ENCODE measurements at regions not wholly inside any gene's neighbourhood (a gene's known extent, or its start where the extent isn't known, plus 50 kb on each side); places are given as distances from the start of the nearest gene placed in this dataset.

DNA sequence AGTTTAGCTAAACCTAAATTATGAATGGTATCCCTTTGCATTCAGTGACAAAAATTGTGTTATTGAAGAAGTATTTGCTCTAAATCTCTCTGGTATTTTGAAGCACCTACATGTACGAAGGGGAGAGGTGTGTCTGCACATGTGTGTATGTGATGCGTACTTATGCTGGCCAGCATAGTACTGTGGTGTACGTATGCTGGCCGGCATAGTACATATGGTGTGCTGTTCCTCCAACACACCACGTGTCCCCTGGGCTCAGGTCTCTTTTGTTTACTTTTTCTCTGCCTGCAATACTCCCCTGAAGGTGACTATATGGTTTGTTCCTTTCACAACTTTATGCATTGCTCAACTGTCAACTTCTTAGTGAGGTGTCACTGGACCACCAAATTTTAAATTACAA is 360.3 kb downstream of the CRPPA start:
- DNase-seq (ENCODE audit: low spot score), result no peak

DNA sequence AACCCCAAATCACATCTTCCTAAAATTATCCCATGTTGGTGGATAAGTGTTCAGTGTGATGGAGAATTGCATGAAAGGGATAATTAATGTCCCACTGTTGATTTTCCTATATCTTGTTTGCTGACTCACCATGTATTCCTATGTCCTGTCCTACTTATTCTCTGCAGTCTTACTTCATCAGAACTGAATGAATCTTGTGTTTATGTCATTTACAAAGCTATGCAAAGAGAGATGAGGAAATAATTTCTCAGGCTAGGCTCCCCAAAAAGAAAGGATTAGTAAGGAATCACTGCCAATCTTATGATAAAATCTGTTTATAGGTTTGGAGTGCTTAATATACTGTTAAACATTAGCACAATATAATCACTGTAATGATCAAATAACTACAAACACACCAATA is 360.8 kb downstream of the CRPPA start:
- DNase-seq (ENCODE audit: low spot score), result no peak

DNA sequence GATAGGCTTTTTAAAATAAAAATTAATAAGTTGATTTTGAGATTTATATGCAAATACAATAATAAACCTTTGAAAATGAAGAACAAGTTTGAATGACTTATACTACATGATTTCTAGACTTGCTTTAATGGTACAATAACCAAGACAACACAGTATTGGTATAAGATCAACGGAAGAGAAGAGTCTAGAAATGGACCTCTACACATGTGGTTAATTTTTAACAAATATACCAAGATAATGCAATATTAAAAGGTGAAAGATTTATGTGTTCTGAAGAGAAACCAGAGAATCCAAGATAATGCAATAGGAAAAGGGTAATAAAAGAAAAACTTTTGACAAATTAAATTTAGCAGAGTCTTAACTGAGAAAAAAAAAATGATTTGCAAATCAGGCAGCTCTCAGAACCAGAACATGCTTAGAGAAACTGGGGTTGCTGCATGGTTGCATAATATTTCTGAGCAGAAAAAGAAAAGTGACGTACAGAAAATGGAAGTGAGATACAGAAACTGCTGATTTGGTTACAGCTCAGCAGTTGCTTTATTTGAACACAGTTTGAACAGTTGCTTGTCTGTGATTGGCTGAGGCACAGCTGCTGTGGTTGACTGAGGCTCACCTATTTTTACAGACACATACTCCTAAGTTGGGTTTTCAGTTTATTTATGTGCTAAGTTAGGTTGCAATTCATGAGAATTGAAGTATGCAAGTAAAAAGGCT is 365.9 kb downstream of the CRPPA start:
- no peak for DNase-seq (ENCODE audit: low spot score)

DNA sequence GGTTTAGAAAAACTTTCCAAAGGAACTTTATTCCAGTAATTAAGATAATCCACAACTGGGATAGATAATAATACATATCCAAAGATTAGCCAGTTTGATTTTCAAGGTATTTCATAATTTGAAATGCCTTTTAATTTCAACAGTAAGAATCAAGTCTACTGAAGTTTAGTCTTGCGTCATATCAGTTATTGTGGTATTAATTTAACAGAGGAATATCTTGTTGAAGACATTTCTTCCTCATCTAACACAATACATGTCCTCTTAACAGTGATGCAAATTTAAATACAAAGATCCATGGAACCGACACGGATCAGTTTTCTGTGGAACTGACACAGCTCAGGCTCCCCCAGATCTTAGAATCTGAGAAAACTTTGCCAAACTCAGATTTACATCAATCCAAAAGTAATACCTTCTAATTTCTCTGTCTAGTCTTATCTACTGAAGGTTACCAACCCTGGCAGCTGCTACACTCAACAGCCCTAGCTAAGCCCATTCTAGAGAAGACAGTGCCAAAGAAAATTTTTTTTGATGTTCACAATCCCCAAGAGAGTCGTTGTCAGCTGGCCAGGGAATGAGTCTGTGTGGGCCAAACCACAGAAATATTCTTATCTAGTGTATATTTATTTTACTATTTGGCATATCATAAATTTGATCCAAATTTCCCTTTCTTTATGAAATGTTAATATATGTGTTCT is 365.2 kb upstream of the MEOX2 start:
- no peak for DNase-seq (ENCODE audit: low spot score)

DNA sequence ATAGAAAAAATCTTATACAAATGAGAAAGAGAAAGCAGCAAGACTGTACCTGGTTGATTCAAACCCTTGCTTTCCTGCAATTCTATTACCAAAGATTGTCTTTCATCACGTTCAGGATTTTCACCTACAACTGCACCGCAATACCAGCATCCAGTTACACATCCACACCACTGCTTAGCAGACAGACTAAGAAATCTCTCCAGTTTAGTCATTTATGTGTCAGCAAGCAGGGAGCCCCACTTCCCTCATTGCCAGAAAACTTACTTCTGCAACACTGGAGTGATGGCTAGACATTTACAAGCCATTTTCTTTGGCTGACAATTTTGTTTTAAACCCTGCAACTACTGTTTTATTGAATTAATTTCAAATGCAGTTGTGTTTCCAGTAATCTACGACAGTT is 359.6 kb upstream of the MEOX2 start:
- DNase-seq (ENCODE audit: low spot score), result peak; percentile 2

DNA sequence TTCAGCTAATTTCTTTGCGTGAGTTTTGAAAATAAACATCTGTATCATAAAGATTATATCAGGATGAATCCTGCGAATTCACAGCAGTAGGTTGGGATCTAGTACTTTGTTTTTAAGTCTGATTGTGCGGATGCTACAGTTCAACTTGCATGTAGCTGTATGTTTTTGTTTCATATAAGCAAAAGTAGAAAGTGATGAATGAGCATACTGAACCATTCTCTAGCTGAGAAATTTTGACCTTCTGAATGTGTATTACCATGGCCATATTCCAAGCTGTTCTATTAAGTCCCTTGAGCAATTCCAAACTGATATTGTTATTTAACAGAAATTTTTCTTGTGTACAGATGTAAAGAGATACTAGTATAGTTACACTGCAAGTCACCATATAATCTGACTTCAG is 358.8 kb upstream of the MEOX2 start:
- no peak for DNase-seq (ENCODE audit: low spot score)

DNA sequence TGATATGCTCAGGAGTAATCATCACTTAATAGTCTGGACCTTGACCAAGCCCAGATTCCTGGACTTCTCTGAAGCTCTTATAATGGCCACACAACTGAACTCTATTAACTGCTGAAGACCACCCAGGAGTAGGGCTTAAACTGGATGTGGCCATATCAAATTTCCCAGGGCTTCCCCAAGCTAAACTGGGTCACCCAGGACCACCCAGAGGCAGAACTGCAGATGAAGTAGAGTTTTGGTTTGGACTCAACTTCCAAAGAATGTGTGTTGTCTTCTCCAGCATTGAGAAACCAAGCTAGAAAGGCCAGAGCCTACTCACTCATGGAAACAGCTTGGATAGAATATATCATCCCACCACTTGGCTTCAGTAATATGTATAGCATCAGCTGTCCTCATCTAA is 358.2 kb upstream of the MEOX2 start:
- no peak for DNase-seq (ENCODE audit: low spot score)

DNA sequence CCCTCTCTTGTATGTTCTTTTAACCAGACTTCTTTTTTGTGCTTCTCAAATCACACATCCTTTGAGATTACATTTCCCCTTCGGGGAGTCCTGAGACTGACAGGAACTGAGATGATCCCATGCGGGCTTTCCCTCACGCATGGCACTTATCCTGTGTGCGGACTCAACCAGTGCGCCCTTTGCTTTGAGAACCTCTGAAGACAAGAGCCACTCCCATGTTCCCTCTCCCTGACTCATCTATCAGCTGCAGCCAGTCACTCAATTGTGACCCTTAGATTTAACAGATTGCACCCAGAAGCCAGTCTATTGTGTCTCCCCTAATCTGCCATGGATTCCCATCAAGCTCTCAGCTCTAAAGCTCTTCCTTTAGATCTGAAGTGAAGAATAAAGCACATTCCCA is 353.9 kb upstream of the MEOX2 start:
- DNase-seq (ENCODE audit: low spot score), result no peak

DNA sequence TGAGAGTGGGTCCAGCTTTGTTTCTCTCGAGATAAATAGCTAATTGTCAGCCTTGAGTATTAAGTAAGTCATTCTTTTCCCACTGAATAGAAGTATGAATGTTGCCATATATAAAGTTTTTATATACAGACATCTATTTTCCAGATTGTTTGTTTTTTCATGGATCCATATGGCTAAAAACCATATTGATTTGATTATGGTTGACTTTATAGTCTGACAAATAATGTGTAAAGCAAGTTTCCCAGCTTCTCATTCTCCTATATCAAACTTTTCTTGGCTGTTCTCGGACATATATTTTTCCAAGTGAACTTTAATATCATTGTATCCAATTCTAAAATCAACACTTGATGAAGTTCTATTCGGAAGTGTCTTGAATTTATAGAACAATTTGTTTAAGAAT is 352.4 kb upstream of the MEOX2 start:
- no peak for DNase-seq (ENCODE audit: low spot score)

DNA sequence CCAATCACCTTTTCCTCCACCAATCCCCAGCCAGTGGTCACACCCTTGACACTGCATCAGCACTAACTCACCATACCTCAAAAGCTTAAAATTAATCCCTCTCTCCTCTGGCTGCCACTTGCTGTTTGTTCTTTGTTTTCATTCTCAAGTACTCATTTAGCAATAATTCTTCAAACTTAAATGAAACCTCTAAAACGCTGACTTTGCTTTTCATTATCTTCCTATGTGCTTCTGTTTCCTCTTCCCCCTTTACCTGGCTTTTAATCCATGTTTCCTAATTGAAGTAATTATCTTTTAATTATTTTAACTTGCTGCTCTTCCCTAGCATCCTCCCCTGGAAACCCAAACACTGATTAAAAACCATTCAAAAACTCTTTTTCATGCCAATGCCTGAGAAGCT is 348.9 kb upstream of the MEOX2 start:
- no peak for DNase-seq (ENCODE audit: low spot score)

DNA sequence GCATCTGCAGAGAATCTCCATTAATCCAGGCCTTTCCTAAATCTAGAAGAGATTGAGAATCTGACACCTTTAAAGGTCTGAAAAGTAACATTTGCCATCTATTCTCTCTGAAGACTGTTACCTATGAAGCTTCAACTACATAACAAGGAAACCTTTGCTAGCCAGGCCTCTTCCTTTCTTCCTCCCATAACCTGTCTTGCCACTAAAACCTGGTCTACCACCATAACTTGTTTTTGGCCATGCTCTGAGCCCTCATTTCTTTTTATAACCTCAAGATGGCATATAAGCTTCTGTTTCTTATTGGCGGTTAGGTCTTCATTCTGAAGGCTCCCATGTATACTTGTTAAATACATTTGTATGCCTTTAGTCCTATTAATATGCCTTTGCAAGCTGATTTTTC is 348.4 kb upstream of the MEOX2 start:
- no peak for DNase-seq (ENCODE audit: low spot score)

DNA sequence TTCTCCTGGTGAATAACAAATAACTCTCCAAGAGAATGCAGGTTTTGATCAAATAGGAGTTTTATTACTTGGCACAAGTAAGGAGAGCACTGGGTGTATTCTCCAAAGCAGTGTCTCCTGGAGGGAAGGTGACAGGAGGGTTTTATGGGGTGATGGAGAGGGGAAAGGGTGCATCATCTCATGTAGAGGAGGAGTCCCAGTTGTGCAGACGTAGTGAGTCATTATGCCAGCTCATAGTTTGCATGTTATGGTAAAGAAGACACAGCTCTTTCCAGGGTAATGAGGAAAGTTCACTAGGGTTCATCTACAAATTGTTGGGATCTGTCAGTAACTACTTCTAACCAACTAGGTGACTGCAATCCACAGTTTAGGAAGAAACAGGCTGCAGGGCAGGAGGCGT is 347.9 kb upstream of the MEOX2 start:
- DNase-seq (ENCODE audit: low spot score), result peak; percentile 52

DNA sequence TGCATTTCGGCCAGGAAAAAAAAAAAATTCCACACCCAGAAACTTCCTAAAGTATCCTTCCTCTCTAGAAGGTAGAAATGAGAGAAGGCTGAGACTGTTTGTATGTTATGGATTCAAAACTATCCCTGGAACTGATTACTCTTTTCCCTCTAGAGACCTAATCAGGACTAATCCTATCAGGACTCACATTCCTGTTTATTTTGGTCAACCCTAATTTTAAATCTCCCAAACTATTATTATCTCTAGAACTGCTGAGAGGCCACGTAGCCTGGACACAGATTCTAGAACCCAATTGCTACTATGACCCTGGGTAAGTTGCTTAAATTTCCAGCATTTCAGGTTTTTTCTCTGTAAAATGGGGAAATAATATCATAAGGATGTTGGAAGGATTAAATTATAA is 346.8 kb upstream of the MEOX2 start:
- DNase-seq (ENCODE audit: low spot score), result no peak

DNA sequence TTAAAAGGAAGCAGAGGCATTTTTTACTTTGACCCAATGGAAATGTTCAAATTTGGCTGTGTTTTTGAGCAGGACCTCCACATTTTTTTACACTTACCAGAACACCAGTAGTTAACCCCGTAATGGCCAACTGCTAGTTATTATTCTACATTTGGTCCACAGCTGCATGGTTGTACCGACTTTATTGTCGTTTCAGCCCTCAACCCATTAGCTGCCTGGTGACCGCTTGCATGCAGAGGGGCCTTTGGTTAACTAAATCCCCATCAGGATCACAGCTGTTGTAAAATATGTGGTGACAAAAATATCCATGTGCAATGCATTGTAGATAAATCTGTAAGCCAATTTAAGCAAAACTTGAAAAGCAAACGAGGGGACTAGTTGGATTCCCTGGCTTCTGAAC is 342.2 kb upstream of the MEOX2 start:
- DNase-seq (ENCODE audit: low spot score), result no peak

DNA sequence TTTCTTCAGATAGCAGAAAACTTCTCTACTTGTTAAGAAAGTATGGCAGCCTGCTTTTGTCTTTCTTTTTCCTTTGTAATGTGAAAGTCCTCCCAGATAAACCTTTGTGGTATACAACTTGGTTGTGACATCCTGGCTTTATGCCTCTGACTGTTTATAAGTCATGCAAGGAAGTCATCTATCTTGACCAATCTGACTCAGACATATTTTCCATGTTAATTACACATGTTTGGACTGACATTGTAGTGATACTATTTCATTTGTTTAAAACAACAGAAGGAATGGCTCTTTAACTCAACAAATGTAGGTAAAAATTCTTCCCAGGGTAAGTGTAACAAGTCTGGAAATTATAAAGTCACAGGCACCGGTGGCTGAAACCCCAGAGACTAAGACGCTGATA is 341.6 kb upstream of the MEOX2 start:
- DNase-seq (ENCODE audit: low spot score), result peak; percentile 50

DNA sequence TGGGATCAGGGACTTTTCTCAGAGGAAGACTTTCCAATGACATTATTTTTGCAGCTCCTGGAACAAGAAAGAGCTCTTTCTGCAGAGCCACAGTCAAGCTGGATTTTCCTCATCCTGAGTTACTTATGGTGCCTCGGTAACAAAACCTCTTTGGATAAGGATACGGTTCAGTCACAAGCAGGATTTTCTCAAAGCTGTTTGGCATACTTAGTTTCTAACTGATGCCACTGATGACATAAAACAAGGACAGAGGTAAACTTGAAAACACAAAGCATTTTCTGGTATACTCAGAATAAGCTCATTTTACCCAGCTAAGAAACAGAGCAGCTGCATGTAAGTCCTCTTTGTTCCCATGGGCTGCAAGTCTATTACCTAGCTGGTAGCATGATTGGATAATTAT is 340.9 kb upstream of the MEOX2 start:
- no peak for DNase-seq (ENCODE audit: low spot score)

DNA sequence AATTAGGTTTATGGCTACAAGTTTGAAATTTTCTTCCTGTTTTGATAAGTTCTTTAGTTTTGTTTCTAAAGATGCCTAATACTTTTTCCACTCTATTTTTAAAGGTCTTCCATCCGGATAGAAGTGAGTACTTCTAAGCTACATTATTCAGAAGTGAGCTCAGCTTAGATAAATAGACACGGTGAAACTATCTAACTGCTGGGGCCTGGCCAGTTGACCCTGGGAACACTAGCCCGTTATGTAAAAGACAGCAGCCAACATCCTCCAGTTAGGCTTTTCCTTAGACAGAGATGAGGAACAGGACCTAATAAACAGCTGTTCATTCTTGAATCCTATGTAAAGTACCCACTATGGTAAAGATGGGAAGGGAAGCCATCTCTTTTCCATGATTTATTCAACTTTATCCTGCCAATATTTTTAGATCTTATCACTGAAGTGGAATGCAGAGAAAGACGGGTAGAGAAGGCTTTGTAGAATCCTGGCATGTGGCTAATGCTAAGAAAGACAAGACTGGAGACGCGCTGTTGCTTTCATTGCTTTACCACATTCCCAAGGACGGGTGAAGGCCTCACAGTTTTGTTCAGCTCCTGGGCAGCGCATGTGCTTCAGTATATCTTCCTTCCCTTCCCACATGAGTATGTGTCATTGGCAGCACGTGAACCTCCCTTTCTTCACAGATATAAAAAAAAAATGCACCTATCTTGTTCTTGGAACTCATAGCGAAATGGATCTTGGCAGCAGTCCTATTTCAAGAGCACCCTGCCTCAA is 340.0 kb upstream of the MEOX2 start:
- no peak for DNase-seq (ENCODE audit: low spot score)

DNA sequence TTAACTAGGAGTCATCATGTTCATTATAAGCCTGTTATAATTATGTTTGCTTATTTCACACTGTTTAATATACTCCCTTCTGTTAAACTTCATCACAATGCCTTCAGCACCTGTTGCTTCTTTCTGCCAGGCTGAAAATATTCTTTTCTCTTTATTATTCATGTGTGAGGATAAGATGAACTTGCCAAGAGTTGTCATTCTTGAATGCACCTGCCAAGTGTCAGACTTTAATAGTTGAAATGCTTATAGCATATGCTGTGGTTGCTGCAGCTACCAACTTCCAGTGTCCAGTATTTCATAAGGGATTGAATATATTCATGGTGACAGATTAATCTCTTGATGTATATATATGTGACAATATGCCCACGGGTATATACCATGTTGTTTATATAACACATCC is 339.2 kb upstream of the MEOX2 start:
- no peak for DNase-seq (ENCODE audit: low spot score)

DNA sequence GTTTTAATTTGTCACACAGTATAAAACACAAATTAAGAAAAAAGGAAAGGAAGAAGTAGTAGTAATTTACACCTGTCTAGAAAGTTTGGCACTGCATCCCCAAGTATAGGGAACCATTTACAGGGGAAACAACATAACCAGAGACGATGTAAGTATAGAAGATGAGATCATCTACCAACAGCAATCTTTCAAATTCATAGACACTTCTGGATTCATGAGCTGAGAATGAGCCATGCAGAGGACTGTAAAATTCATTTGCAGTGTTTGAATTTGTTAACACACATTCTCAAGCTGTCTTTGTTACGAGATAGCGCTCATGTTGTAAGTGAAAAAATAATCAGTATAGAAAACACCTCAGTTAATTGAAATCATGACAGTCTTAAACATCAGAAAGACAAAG is 337.0 kb upstream of the MEOX2 start:
- DNase-seq (ENCODE audit: low spot score), result no peak

DNA sequence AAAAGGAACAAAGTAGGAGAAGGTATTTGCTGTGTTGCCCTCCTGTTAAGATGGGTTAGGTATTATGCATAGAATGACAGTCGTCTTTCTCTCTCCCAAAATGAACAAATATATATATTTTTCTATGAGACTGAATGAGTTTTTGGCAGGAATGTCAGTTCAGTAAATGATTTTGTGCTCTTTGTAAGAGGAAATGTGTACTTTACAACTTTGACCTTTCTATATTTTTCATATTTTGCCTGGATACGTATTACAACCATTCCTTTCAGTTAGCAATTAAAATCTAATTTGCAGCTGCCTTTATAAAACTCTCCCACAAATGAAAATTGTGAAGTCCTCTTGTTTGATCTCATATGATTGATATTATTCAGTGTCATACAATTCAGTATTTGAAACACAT is 336.6 kb upstream of the MEOX2 start:
- DNase-seq (ENCODE audit: low spot score), result no peak

DNA sequence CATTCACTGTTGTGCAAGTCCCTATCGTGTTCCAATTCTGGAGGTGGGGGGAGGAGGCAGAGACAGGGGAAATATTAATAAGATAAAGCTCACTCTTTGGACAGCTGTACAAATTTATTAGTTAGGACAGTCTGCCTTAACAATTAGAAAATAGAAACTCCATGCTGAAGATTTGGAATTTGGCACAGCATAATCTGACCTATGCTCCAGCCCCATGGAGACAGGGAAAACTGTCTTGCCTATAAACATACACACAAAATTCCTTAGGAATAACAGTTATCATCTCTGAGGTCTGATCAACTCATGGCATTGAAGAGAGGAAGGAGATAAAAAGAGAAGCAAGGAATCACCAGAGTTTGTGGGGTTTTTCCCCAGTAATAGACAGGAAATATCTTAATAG is 335.4 kb upstream of the MEOX2 start:
- DNase-seq (ENCODE audit: low spot score), result no peak

DNA sequence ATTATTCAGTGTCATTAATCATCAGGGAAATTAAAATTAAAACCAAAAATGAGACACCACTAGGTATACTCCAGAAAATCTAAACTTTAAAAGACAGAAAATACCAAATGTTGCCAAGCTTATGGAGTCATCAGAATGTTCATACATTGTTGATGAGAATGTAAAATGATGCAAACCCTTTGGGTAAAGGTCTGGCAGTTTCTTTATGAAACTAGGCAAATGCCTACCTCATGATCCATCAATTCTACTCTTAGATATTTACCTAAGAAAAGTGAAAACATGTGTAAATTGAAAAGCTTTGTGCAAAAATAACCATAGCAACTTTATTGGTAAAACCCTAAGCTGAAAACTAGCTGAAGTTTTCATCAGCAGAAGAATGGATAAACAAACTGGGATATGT is 329.5 kb upstream of the MEOX2 start:
- DNase-seq (ENCODE audit: low spot score), result no peak

DNA sequence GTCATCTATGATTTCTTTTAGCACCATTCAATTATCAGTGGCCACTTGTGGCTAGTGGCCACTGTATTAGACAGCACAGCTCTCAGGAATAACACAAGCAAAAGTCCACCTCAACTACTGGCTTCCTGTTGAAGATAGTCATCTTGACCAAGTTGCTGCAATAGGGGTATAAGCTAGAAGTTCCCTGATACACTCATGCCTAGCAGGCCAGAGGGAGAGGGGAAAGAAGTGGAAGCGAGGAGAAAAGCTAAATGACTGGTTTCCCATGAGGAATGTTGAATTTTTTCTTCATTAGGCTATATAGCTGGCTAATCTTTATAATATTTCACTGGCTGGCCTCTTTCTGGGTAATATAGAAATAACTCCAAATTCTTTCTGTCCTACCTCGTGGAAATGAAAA is 327.5 kb upstream of the MEOX2 start:
- no peak for DNase-seq (ENCODE audit: low spot score)

Data from RKO (cell line).